NCI-H510A treated with DMSO at 0.1 percent for 48 hours (cell line): ENCODE measurements at regions not wholly inside any gene's neighbourhood (a gene's known extent, or its start where the extent isn't known, plus 50 kb on each side); places are given as distances from the start of the nearest gene placed in this dataset.

Experiments
- DNase-seq: peaks from one replicate; lab custom pipeline; 2025; lab: John Stamatoyannopoulos, UW

DNA sequence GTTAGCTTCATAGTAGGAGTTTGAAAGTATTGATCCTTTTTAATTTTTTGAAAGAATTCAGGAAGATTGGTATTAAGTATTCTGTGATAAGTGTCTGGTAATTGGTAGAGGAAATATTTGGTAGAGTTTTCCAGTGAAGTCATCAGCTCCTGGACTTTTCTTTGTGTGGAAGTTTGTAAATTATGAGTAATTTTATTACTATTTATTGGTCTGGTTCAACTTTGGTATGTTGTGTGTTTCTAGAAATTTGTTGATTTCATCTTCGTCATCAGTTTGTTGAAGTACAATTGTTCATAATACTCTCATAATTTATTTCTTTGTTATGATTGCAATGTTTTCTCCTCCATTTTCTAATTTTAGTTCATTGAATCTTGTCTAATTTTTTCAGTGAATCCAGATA, 832.0 kb downstream of the OTOL1 start:
- no peak for DNase-seq

DNA sequence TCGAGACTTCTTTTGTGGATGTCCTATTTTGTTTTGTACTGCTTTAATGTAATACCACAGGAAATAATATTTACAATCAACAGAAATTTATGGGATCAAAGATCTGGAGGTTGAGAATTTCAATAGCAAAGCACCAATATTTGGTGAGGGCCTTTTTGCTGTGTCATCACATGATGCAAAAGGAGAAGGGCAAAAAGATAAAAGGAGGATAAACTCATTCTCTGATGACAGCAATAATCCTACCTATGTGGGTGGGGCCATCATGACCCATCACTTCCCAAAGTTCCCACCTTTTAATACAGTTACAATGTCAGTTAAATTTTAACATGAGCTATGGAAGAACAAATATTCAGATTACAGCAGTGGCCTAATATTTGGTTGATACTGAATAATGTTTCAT, 832.9 kb downstream of the OTOL1 start:
- DNase-seq, result no peak

DNA sequence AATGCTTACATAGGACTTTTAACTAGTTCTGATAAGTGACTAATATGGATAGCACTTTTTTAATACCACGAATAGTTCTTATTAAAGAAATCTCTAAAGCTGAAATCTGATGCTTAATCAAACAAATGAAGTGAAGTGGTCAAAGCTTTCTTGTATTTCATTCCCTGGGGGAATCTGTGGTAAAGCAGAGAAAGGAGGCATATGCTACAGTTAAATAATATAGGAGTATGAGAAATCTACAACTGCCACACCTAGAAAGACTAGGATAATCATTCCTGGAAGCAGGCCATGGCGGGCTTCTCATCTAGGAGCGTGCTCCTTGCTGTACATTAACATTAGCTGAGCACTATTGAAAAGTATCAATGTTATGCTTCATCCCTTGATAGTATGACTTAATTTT, 835.7 kb downstream of the OTOL1 start:
- DNase-seq, result no peak

GRCh38 chr3:162334537-162334936, 837.9 kb downstream of the OTOL1 start:
- no peak for DNase-seq

- no peak for DNase-seq
Observed at GRCh38 chr3:162337630-162338029, 841.0 kb downstream of the OTOL1 start.

DNA sequence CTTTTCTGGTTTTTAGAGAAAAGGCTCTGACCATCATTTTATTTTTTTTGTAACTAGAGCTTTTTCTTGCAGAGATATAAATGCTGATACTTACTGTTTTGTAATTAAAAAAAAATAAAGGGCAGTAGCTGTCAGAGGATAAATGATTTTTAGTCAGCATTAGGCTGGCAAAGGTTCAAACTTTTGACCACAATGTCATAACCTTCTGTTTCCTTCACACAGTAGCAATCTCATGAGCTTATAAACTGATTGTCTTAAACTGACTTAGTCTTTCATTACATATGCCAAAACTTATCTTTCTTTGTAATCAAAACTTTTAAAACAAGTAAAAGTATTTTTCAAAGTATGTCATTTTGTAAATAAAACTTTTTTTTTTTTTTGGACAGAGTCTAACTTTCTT, 841.9 kb downstream of the OTOL1 start:
- DNase-seq, result no peak

DNA sequence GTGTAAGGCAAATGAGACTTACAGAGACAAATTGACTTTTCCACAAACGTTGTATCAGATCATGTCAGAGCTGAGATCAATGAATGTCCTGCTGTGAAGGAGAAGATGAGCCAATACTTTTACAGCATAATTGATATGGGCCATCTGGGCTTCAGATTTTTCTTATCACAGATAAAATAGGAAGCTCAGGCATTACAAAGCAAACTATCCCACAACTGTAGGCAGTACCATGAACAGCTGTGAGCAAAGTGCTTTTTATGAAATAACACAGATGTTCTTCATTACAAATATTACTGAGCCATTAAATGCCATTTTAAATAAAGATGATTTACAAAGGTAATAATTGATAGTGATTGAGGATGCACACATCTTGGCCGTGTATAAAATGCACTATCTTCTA, 852.3 kb downstream of the OTOL1 start:
- no peak for DNase-seq

GRCh38 chr3:162353414-162353813, 856.8 kb downstream of the OTOL1 start:
- DNase-seq, result no peak

- DNase-seq, result no peak
Observed at GRCh38 chr3:162354356-162354755, 857.7 kb downstream of the OTOL1 start.

GRCh38 chr3:162365066-162365719, 868.6 kb downstream of the OTOL1 start:
- no peak for DNase-seq

DNA sequence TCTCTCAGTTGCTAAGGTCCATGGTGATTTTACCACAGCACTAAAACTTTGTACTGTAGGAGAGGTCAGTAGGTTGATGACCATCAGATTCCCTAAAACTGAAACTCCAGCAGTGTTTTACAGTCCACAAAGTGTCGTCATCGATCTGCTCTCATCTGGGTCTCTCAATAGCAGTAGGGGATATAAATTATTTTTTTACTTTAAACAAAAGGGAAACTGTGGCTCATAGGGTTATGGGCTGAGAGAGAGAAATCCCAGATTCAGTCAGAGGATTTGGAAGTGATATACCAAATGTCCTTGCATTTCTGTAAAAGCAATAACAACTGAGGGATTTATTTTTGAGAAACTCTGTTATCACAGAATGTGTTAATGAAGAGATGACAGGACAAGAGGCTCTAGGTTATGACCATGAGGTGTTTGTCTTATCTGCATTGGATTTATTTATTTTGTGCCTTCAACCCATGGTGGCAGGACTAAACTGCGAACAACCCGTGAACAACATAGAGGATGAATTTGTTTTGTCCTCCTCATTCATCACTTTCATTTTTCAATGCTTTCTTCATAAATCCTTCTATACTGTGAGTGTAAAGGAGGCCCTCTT, 869.7 kb downstream of the OTOL1 start:
- DNase-seq, result no peak

DNA sequence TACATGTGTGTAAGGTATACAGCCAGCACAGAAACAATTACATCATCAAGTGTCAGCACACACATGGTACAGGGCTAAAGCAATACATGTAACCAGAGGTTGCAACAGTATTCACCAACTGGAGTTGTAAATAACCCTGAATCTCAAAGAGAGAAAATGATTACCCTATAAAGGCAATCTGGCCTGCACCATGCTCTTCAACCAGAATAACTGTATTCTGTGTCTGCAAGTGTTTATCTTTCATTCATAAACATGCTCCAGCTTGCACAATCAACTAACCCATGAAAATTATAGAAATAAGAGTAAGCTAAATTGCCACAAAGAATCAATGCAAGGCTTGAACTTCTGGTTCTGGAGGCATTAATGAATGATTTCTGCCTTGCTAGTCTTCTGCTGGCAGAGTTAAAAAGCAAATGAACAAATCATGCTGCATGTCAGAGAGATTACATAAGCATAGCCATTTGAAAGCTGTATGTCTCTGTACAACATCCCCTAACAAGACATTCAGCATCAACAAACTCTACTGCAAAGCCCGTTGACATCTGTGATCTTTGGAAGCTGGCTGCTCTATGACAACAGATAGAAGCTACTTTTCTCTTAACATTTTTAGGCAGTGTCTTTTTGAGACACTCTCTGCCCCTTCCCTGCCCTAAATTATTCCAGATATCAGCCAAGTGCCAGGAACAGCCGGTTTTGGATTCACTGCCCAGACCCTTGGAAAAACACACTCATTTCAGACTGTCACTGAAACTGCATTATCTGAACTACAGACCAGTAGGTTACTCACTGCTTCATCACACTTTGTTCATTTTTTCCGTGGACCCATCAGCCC, 871.0 kb downstream of the OTOL1 start:
- no peak for DNase-seq

DNA sequence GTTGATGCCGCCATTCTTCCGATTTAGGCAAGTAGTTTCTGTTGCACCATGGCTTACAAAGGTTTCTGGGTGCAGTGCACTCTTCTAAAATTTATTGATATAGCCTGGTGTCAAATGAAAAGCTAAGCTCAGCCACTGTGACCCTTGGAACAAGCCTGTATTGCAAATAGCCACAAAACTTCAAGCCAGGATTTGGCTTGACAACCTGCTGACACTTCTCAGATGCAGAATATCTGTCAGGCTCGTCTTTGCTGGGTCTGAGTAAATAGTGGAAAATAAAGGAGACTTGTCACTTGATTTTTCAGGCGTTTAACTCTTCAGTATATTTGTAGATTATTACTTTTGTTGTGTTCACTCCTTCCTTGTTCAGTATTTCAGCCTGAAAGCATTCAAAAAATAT, 871.8 kb downstream of the OTOL1 start:
- DNase-seq, result no peak

- no peak for DNase-seq
Observed at GRCh38 chr3:162369306-162369705, 872.7 kb downstream of the OTOL1 start.

DNA sequence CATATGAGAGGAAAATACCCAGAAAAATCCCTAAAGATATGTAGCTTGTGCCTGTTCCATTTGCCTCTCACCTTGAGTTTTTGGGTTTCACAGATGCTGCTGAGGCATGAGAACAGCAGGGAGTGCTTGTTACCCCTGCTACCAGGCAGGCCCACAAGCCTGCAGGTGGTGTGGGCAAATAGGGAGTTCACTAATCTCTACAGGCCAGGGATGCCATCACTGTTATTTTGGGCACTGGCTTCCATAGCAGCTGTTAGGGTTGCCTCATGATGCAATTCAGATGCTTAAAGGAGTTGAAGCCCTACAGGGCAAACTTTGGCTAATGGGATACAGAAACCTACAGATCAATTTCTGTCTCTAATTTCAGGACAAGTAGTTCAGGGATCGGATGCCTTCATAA, 873.5 kb downstream of the OTOL1 start:
- no peak for DNase-seq

DNA sequence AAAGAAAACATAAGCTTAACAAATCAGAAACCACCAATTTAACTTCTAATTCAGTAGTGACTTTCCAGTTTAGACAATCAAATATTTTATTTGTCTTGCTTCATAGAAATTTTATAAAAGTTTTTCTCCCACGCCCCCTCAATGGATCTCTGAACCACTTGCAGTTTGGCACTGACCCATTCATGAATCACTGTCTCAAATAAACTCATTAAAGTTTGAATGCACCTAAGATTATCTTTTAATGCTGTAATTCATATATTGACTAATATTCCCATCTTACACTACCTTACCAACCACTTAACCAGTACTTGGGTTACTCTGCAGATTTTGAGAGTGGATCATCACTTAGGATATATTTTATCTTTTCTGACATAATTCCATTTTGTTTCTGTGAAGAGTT, 880.2 kb downstream of the OTOL1 start:
- DNase-seq, result no peak

GRCh38 chr3:162377608-162378007, 881.0 kb downstream of the OTOL1 start:
- DNase-seq, result no peak

- DNase-seq, result no peak
Observed at GRCh38 chr3:162385387-162385786, 888.8 kb downstream of the OTOL1 start.

- no peak for DNase-seq
Observed at GRCh38 chr3:162390891-162391290, 894.3 kb downstream of the OTOL1 start.

GRCh38 chr3:162391301-162391700, 894.7 kb downstream of the OTOL1 start:
- no peak for DNase-seq

- DNase-seq, result no peak
Observed at GRCh38 chr3:162395496-162395895, 898.9 kb downstream of the OTOL1 start.

DNA sequence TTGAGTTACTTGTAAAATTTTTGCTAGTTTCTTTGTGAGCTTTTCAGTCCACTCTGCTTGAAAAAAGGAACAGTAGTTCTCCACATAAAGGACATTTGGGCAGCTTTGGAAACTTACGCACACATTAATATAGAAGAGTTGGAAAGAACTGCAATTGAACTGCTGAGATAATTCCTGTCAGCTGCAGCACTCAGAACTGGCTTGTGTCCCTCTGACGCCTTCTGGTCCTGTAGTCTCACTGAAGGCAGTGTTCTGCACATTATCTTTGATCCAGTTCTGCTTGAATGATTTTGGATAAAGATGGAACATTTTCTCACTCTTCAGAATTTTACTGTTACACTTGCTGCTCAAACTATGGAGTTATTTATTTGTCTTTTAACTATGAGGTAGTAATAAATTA, 901.9 kb downstream of the OTOL1 start:
- no peak for DNase-seq

DNA sequence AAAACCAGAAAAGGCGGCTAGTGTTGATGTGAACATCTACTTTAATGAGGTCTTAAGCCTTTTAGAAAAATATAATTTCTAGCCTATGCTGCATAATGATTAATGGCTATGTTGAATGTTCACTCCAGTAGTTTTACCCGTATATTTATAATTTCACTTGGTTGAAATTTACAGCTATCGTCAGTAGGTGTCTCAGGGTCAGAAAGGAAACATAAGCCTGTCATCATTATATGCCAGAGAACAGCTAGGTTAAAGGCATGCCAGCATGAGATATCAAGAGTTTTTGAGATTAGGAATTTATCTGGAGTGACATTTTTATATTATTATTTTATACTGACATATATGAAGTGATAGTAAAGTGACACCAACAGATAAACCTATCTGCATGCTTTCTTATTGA, 904.1 kb downstream of the OTOL1 start:
- no peak for DNase-seq
